ENCODE measurements at regions not wholly inside any gene's neighbourhood (a gene's known extent, or its start where the extent isn't known, plus 50 kb on each side); places are given as distances from the start of the nearest gene placed in this dataset.

DNA sequence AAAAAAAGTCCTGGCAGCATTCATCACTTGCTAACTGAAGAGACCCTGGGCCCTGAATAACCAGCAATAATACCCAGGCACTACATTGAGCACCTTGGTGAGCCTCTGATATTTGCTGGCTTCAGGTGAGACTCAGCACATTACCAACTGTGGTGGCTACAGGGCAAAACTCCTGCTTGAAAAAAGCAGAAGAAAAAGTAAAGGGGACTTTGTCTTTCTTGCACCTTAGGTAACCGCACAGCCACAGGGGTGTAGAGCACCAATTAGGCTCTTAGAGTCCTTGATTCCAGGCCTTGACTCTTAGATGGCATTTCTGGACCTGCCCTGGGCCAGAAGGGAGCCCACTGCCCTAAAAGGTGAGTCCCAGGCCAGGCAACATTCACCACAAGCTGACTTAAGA lies 269.5 kb downstream of the AUH start:
- DNase-seq, result no peak
- Histone ChIP-seq H3K4me1 (no peaks in the 10 kb centered on the region), H3K27ac (no peak overlapping the region), H3K4me3 (no peak overlapping the region), H3K27me3 (no peaks in the 10 kb centered on the region), H3K36me3 (no peaks in the 10 kb centered on the region), H3K9me3 (peaks cover 0 to 5% (median 0%) of the 10 kb centered on the region in 3 donors)
- intact Hi-C loops (cut with DNase I), result no loop called here
- 88% methylated on average over 1 of the region's 1 CpG; no CpG with 5 or more reads in 1 of the 2 donors for WGBS, 2 donors
- no peak for TF ChIP-seq POLR2A (IDR thresholded peaks at IDR 0.05)
- TF ChIP-seq, protein P1, sequence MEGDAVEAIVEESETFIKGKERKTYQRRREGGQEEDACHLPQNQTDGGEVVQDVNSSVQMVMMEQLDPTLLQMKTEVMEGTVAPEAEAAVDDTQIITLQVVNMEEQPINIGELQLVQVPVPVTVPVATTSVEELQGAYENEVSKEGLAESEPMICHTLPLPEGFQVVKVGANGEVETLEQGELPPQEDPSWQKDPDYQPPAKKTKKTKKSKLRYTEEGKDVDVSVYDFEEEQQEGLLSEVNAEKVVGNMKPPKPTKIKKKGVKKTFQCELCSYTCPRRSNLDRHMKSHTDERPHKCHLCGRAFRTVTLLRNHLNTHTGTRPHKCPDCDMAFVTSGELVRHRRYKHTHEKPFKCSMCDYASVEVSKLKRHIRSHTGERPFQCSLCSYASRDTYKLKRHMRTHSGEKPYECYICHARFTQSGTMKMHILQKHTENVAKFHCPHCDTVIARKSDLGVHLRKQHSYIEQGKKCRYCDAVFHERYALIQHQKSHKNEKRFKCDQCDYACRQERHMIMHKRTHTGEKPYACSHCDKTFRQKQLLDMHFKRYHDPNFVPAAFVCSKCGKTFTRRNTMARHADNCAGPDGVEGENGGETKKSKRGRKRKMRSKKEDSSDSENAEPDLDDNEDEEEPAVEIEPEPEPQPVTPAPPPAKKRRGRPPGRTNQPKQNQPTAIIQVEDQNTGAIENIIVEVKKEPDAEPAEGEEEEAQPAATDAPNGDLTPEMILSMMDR (IDR thresholded peaks at IDR 0.05), result no peak

DNA sequence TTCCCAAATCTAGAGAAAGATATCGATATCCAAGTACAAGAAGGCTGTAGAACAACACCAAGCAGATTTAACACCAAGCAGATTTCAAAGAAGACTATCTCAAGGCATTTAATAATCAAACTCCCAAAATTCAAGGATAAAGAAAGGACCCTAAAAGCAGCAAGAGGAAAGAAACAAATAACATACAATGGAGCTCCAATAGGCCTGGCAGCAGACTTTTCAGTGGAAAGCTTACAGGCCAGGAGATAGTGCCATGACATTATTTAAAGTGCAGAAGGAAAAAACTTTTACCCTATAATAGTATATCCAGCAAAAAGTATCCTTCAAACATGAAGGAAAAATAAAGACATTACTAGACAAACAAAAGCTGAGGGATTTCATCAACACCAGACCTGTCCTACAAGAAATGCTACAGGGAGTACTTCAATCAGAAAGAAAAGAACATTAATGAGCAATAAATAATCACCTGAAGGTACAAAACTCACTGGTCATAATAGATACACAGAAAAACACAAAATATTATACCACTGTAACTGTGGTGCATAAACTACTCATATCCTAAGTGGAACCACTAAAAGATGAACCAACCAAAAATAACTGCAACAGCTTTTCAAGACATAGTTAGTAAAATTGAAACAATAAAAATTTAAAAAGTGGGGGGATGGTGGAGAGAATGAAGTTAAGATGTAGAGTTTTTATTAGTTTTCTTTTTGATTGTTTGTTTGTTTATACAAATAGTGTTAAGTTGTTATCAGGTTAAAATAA lies 267.2 kb downstream of the AUH start:
- Histone ChIP-seq H3K27ac (no peak overlapping the region), H3K36me3 (no peaks in the 10 kb centered on the region), H3K9me3 (peaks cover 0 to 5% (median 0%) of the 10 kb centered on the region in 3 donors), H3K27me3 (no peaks in the 10 kb centered on the region), H3K4me1 (peaks cover 0 to 7% (median 4%) of the 10 kb centered on the region in 3 donors), H3K4me3 (no peak overlapping the region)
- TF ChIP-seq, protein P1 (IDR thresholded peaks at IDR 0.05), result no peak
- TF ChIP-seq POLR2A (IDR thresholded peaks at IDR 0.05), result no peak
- no peak for DNase-seq
- intact Hi-C loops (cut with DNase I), result no loop called here
- WGBS, 2 donors, result 96 to 100% methylated on average over 1 of the region's 1 CpG

DNA sequence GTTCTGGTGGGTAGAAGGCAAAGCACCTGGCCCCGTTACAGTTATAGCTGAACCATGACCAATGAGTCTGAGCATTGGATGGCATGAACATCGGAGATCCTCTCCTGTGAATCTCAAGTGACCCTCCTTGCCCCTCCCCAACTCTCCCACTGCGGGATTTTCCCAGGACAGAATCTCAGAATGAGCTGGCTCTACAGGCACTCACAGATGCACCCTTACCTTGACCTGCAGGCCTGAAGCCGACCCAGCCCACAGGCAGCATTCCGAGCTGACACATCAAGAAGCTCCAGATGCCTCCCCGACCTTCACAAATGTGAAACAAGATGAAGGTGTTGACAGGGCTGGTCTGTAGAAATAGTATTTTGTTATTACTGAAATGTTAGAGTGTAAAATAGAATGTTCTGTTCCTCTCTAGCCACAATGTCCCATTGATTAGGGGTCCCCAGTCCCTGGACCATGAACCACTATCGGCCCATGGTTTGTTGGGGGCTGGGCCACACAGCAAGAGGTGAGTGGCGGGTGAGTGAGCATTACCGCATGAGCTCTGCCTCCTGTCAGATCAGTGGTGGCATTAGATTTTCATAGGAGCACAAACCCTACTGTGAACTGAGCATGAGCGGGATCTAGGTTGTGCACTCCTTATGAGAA lies 263.4 kb downstream of the AUH start:
- H3K36me3 ChIP-seq, result no peaks in the 10 kb centered on the region

DNA sequence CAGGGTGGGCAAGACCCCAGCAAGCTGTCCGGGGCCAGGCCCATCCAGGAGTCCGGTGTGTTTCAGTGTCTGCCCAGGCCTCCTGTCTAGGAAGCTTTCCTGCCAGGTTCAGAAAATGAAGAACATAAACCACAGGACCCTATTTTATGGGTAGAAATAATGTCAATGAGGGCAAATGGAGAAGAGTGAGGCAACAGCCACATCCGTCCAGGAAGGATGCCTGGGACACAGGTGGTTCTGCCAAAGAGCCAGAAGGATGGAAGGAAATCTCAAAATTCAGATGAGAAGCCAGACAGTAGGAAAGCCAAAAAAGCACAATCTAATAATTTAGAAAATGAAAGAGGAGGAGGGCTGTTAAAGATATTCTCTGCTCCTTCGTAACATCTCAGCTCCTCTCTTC lies 262.3 kb downstream of the AUH start:
- 52 to 71% methylated on average over 4 of the region's 4 CpGs for WGBS, 2 donors
- Histone ChIP-seq H3K27me3 (no peaks in the 10 kb centered on the region), H3K4me1 (peaks cover 12 to 36% (median 26%) of the 10 kb centered on the region in 3 donors), H3K4me3 (no peak overlapping the region), H3K36me3 (no peaks in the 10 kb centered on the region), H3K27ac (peak overlapping the region in 2 of 4 donors; percentile 51 to 76), H3K9me3 (no peaks in the 10 kb centered on the region)
- no peak for DNase-seq
- TF ChIP-seq, protein P1 (IDR thresholded peaks at IDR 0.05), result no peak
- TF ChIP-seq POLR2A (IDR thresholded peaks at IDR 0.05), result no peak
- intact Hi-C loops (cut with DNase I), result no loop called here

More for the DNA sequence above, 263.4 kb downstream of the AUH start:
- Histone ChIP-seq H3K9me3 (peaks cover 0 to 4% (median 0%) of the 10 kb centered on the region in 3 donors), H3K27me3 (no peaks in the 10 kb centered on the region), H3K4me3 (no peak overlapping the region), H3K27ac (no peak overlapping the region), H3K4me1 (peaks cover 12 to 36% (median 26%) of the 10 kb centered on the region in 3 donors)
- no peak for DNase-seq
- intact Hi-C loops (cut with DNase I), result no loop called here
- TF ChIP-seq POLR2A (IDR thresholded peaks at IDR 0.05), result no peak
- TF ChIP-seq, protein P1 (IDR thresholded peaks at IDR 0.05), result no peak
- whole genome bisulfite sequencing, 2 donors, result 88 to 90% methylated on average over 3 to 10 of the region's 10 CpGs

DNA sequence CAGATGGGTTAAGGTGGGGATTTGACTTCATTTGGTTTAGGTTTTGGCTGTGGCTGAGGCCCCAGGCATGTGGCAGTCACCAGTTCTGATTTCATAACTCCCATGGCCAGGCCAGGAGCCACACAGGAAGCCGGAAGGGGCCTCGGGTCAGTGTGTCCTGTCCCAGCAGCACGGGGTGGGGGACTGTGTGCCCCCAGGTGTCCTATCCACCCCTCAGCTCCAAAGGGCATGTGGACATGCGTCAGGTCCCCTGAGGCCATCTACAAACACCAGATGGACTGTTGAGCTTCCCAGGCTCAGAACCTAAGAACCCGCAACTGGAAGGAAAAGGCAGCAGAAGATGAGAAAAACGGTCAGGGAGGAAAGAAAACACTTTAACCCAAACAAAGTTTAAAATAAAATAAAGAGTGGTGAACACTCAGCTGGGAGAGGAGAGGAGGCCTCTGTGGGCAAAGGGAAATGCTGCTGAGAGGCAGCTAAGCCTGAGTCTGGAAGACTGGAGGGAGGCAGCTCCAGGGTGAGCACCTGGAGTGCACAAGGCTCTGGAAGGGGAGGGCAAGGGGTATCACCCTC lies 260.8 kb downstream of the AUH start:
- no peaks in the 10 kb centered on the region for H3K36me3 ChIP-seq
- WGBS, 2 donors, result 60 to 61% methylated on average over 3 to 5 of the region's 6 CpGs
- no peak overlapping the region for H3K4me3 ChIP-seq
- peak overlapping the region in 3 of 4 donors; percentile 51 to 76 (median 67) for H3K27ac ChIP-seq
- TF ChIP-seq, protein P1 (IDR thresholded peaks at IDR 0.05), result no peak
- no peak for TF ChIP-seq POLR2A (IDR thresholded peaks at IDR 0.05)
- DNase-seq, result no peak
- intact Hi-C loops (cut with DNase I), result no loop called here
- H3K4me1 ChIP-seq, result peaks cover 12 to 36% (median 26%) of the 10 kb centered on the region in 3 donors
- H3K9me3 ChIP-seq, result no peaks in the 10 kb centered on the region
- H3K27me3 ChIP-seq, result no peaks in the 10 kb centered on the region

Measured in esophagus squamous epithelium (tissue), 5 donors.